ENCODE measurements at regions not wholly inside any gene's neighbourhood (a gene's known extent, or its start where the extent isn't known, plus 50 kb on each side); places are given as distances from the start of the nearest gene placed in this dataset.
"Not testable (repeated sequence)": the region's sequence is repeated elsewhere in the genome, so short reads cannot be mapped to it uniquely, and the experiment has no call there.

DNA sequence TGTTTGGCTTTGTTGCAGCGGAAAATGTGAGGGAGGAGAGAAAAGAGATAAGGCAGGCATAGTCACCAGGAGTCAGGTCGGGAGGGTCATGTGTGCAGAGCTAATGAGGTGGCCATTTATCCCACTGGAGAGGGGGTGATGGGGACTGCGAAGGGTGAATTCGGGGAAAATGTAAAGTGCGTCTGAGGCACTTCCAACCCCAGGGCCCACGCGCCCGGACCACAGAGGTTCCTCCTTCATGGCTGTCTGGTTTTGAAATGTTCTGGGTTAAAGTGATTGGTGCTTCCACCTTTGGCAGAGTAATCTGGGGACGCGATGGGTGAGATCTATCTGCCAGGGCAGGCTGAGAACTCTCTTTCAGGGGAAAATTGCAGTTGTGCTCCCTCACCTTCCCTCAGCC lies 145.9 kb downstream of the GTF2IRD2B start:
- DNase-seq (ENCODE audit: extremely low read depth in 1 of 4, low spot score in 3 of 4); H3K27me3 ChIP-seq (ENCODE audit: control insufficient read depth in 2 of 2, insufficient read depth in 2 of 2, low read length in 2 of 2); H3K4me2 ChIP-seq (ENCODE audit: insufficient read depth, low read length); intact Hi-C loops (cut with micrococcal nuclease); CTCF ChIA-PET (ENCODE audit: low intra/inter-chr PET ratio); H3K9me1 ChIP-seq (ENCODE audit: control insufficient read depth, insufficient read depth, low read length); BruUV-seq (replicated peaks); H3K79me2 ChIP-seq (ENCODE audit: control insufficient read depth, insufficient read depth, low read length); H3K9me3 ChIP-seq (replicated peaks; ENCODE audit: control insufficient read depth, insufficient read depth, low read depth, low read length); H3K4me3 ChIP-seq; H2AFZ ChIP-seq (ENCODE audit: low read depth, low read length); H3K36me3 ChIP-seq (ENCODE audit: control insufficient read depth, insufficient read depth, low read length); H3K27ac ChIP-seq (ENCODE audit: extremely low read depth, low read depth, low read length); H3K9ac ChIP-seq (ENCODE audit: insufficient read depth in 1 of 2, low read depth in 2 of 2, low read length in 2 of 2); H3K4me1 ChIP-seq (replicated peaks in 1 of 2; ENCODE audit: control insufficient read depth in 2 of 2, insufficient read depth in 2 of 2, low read length in 2 of 2); FAIRE-seq; POLR2A ChIA-PET; H4K20me1 ChIP-seq (replicated peaks; ENCODE audit: control insufficient read depth, insufficient read depth, low read length): not testable (repeated sequence)
- WGBS (ENCODE audit: insufficient coverage, low coverage, missing lambda C conversion rate) = no CpG with 5 or more reads among the region's 10 CpGs
- in situ Hi-C loops (cut with MboI) = loop anchor here (10.0 to 25.0 kb wide), 2 partner anchors 176 to 274 kb away; partner anchors contain the start of genes CASTOR2 and RCC1L
- ATAC-seq = peak; percentile 35

GRCh38 chr7:75243638-75244037 lies 151.2 kb downstream of the GTF2IRD2B start:
- POLR2A ChIA-PET; H4K20me1 ChIP-seq (replicated peaks; ENCODE audit: control insufficient read depth, insufficient read depth, low read length); H3K79me2 ChIP-seq (ENCODE audit: control insufficient read depth, insufficient read depth, low read length); H3K9ac ChIP-seq (ENCODE audit: insufficient read depth in 1 of 2, low read depth in 2 of 2, low read length in 2 of 2); intact Hi-C loops (cut with micrococcal nuclease); H3K27me3 ChIP-seq (ENCODE audit: control insufficient read depth in 2 of 2, insufficient read depth in 2 of 2, low read length in 2 of 2); H3K4me1 ChIP-seq (replicated peaks in 1 of 2; ENCODE audit: control insufficient read depth in 2 of 2, insufficient read depth in 2 of 2, low read length in 2 of 2); DNase-seq (ENCODE audit: extremely low read depth in 1 of 4, low spot score in 3 of 4); FAIRE-seq; ATAC-seq; H3K27ac ChIP-seq (ENCODE audit: extremely low read depth, low read depth, low read length); H3K4me3 ChIP-seq; H3K9me1 ChIP-seq (ENCODE audit: control insufficient read depth, insufficient read depth, low read length); CTCF ChIA-PET (ENCODE audit: low intra/inter-chr PET ratio); H2AFZ ChIP-seq (ENCODE audit: low read depth, low read length); H3K36me3 ChIP-seq (ENCODE audit: control insufficient read depth, insufficient read depth, low read length); H3K9me3 ChIP-seq (replicated peaks; ENCODE audit: control insufficient read depth, insufficient read depth, low read depth, low read length); H3K4me2 ChIP-seq (ENCODE audit: insufficient read depth, low read length); BruUV-seq (replicated peaks): not testable (repeated sequence)
- no CpG with 5 or more reads among the region's 3 CpGs for WGBS (ENCODE audit: insufficient coverage, low coverage, missing lambda C conversion rate)
- in situ Hi-C loops (cut with MboI) = loop anchor here (25.0 kb wide), 1 partner anchor 181 kb away; the partner anchor contains the start of gene RCC1L

DNA sequence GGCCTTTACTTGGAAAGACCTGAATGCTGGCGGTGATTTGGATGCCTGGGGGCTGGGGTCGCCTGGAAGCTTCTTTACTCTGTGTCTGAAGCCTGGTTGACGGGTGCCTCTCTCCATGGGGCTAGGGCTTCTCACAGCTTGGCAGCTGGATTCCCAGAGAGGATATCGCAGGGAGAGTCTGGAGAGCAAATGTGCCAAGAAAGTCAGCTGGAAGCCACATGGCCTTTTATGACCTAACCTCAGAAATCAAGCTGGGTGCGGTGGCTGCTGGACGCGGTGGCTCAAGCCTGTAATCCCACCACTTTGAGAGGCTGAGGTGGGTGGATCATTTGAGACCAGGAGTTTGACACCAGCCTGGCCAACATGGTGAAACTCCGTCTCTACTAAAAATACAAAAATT lies 147.2 kb upstream of the TRIM73 start:
- H3K9me3 ChIP-seq (replicated peaks; ENCODE audit: control insufficient read depth, insufficient read depth, low read depth, low read length); H3K36me3 ChIP-seq (ENCODE audit: control insufficient read depth, insufficient read depth, low read length); H2AFZ ChIP-seq (ENCODE audit: low read depth, low read length); H3K27ac ChIP-seq (ENCODE audit: extremely low read depth, low read depth, low read length); H3K9me1 ChIP-seq (ENCODE audit: control insufficient read depth, insufficient read depth, low read length); POLR2A ChIA-PET; H3K4me3 ChIP-seq; CTCF ChIA-PET (ENCODE audit: low intra/inter-chr PET ratio); BruUV-seq (replicated peaks); H3K4me1 ChIP-seq (replicated peaks in 1 of 2; ENCODE audit: control insufficient read depth in 2 of 2, insufficient read depth in 2 of 2, low read length in 2 of 2); H3K9ac ChIP-seq (ENCODE audit: insufficient read depth in 1 of 2, low read depth in 2 of 2, low read length in 2 of 2); intact Hi-C loops (cut with micrococcal nuclease); H3K4me2 ChIP-seq (ENCODE audit: insufficient read depth, low read length); FAIRE-seq; H3K79me2 ChIP-seq (ENCODE audit: control insufficient read depth, insufficient read depth, low read length); H4K20me1 ChIP-seq (replicated peaks; ENCODE audit: control insufficient read depth, insufficient read depth, low read length); ATAC-seq; DNase-seq (ENCODE audit: extremely low read depth in 1 of 4, low spot score in 3 of 4); H3K27me3 ChIP-seq (ENCODE audit: control insufficient read depth in 2 of 2, insufficient read depth in 2 of 2, low read length in 2 of 2): not testable (repeated sequence)
- WGBS (ENCODE audit: insufficient coverage, low coverage, missing lambda C conversion rate) = no CpG with 5 or more reads among the region's 8 CpGs
- in situ Hi-C loops (cut with MboI) = loop anchor here (25.0 kb wide), 1 partner anchor 186 kb away; the partner anchor contains the start of gene RCC1L

DNA sequence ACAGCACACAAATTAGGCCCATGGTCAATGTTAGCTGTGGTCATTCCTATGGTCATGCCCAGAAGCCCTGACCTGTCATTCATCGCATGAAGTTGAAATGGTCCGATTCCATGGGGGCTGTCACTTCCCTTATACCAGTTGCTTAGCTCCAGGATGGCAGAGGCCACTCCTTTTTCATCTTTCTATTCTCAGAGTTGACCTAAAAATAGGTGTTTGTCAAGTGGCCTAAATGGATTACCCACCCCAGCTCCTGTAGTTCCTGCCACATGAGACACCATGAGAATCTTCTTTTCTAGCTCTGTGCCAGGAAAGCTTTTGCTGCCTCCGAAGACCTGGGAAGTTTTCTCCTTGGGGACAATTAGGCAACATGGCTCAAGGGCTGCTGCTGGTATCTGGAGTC lies 141.2 kb upstream of the TRIM73 start:
- WGBS (ENCODE audit: insufficient coverage, low coverage, missing lambda C conversion rate) = no CpG with 5 or more reads among the region's 3 CpGs
- POLR2A ChIA-PET = not testable (repeated sequence)

More for the DNA sequence above, 141.2 kb upstream of the TRIM73 start:
- intact Hi-C loops (cut with micrococcal nuclease); H3K9me1 ChIP-seq (ENCODE audit: control insufficient read depth, insufficient read depth, low read length); H3K4me2 ChIP-seq (ENCODE audit: insufficient read depth, low read length); H3K27me3 ChIP-seq (ENCODE audit: control insufficient read depth in 2 of 2, insufficient read depth in 2 of 2, low read length in 2 of 2); in situ Hi-C loops (cut with MboI); CTCF ChIA-PET (ENCODE audit: low intra/inter-chr PET ratio); H3K9ac ChIP-seq (ENCODE audit: insufficient read depth in 1 of 2, low read depth in 2 of 2, low read length in 2 of 2); H3K27ac ChIP-seq (ENCODE audit: extremely low read depth, low read depth, low read length); DNase-seq (ENCODE audit: extremely low read depth in 1 of 4, low spot score in 3 of 4); H4K20me1 ChIP-seq (replicated peaks; ENCODE audit: control insufficient read depth, insufficient read depth, low read length); BruUV-seq (replicated peaks); H2AFZ ChIP-seq (ENCODE audit: low read depth, low read length); FAIRE-seq; H3K79me2 ChIP-seq (ENCODE audit: control insufficient read depth, insufficient read depth, low read length); H3K4me3 ChIP-seq; ATAC-seq; H3K4me1 ChIP-seq (replicated peaks in 1 of 2; ENCODE audit: control insufficient read depth in 2 of 2, insufficient read depth in 2 of 2, low read length in 2 of 2); H3K36me3 ChIP-seq (ENCODE audit: control insufficient read depth, insufficient read depth, low read length); H3K9me3 ChIP-seq (replicated peaks; ENCODE audit: control insufficient read depth, insufficient read depth, low read depth, low read length): not testable (repeated sequence)

Data from K562 (cell line).